ENCODE measurements at regions not wholly inside any gene's neighbourhood (a gene's known extent, or its start where the extent isn't known, plus 50 kb on each side); places are given as distances from the start of the nearest gene placed in this dataset.

GRCh38 chr4:178083968-178084367 lies 641.7 kb upstream of the AGA start:
- Histone ChIP-seq H3K27ac (ENCODE audit: low read depth, low read length, poor library complexity, severe bottlenecking) (no peak overlapping the region), H3K36me3 (ENCODE audit: insufficient read depth, low read length, poor library complexity, severe bottlenecking) (no peaks in the 10 kb centered on the region), H3K4me3 (ENCODE audit: low read depth, low read length, poor library complexity, severe bottlenecking) (no peak overlapping the region), H3K27me3 (replicated peaks; ENCODE audit: insufficient read depth, low read depth, low read length, poor library complexity) (no peaks in the 10 kb centered on the region), H3K9me3 (ENCODE audit: low read depth, low read length, poor library complexity, severe bottlenecking) (no peaks in the 10 kb centered on the region), H3K4me1 (ENCODE audit: insufficient read depth, low read length, poor library complexity, severe bottlenecking) (no peaks in the 10 kb centered on the region)
- DNase-seq (ENCODE audit: low spot score), result no peak
- POLR2A ChIA-PET (ENCODE audit: low non-redundant PET), result no interaction called here
- TF ChIP-seq CTCF (conservative IDR thresholded peaks at IDR 0.05; ENCODE audit: low read depth, low read length) (no peak), EZH2 (IDR thresholded peaks at IDR 0.05; ENCODE audit: borderline replicate concordance, low read depth, low read length, poor library complexity, severe bottlenecking) (no peak)
- intact Hi-C loops (cut with micrococcal nuclease; ENCODE audit: unreplicated experiment), result no loop called here
- CTCF ChIA-PET, result no interaction called here
- BruUV-seq (replicated peaks), result no TSS peak

DNA sequence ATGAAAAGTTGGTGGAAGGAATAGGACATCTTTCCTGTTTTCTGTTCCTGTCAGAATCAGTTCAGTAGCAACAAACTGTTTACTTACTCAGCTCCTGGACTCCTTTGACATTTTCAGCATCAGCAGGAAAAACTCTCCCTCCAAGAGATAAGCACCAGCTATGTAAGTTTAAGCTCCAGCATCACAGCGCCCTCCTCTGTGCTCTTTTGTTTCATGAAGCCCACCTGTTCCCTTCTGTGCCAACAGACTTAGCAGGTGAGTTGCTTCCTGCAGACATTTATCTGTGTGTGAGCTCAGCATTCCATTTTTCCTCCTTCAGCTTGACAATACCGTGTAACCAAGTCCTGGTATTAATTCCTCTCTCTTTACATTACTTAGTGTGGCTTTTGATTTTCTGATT lies 644.1 kb upstream of the AGA start:
- no TSS peak for BruUV-seq (replicated peaks)
- H3K4me3 ChIP-seq (ENCODE audit: low read depth, low read length, poor library complexity, severe bottlenecking), result no peak overlapping the region
- H3K27me3 ChIP-seq (replicated peaks; ENCODE audit: insufficient read depth, low read depth, low read length, poor library complexity), result no peaks in the 10 kb centered on the region
- CTCF ChIA-PET, result no interaction called here
- intact Hi-C loops (cut with micrococcal nuclease; ENCODE audit: unreplicated experiment), result no loop called here
- H3K27ac ChIP-seq (ENCODE audit: low read depth, low read length, poor library complexity, severe bottlenecking), result no peak overlapping the region
- POLR2A ChIA-PET (ENCODE audit: low non-redundant PET), result no interaction called here
- no peak for DNase-seq (ENCODE audit: low spot score)
- TF ChIP-seq EZH2 (IDR thresholded peaks at IDR 0.05; ENCODE audit: borderline replicate concordance, low read depth, low read length, poor library complexity, severe bottlenecking) (no peak), CTCF (conservative IDR thresholded peaks at IDR 0.05; ENCODE audit: low read depth, low read length) (no peak)
- no peaks in the 10 kb centered on the region for H3K36me3 ChIP-seq (ENCODE audit: insufficient read depth, low read length, poor library complexity, severe bottlenecking)
- no peaks in the 10 kb centered on the region for H3K9me3 ChIP-seq (ENCODE audit: low read depth, low read length, poor library complexity, severe bottlenecking)
- H3K4me1 ChIP-seq (ENCODE audit: insufficient read depth, low read length, poor library complexity, severe bottlenecking), result no peaks in the 10 kb centered on the region

GRCh38 chr4:178090640-178091411 lies 648.6 kb upstream of the AGA start:
- ChIA-PET CTCF (no interaction called here), POLR2A (ENCODE audit: low non-redundant PET) (no interaction called here)
- TF ChIP-seq CTCF (conservative IDR thresholded peaks at IDR 0.05; ENCODE audit: low read depth, low read length) (no peak), EZH2 (IDR thresholded peaks at IDR 0.05; ENCODE audit: borderline replicate concordance, low read depth, low read length, poor library complexity, severe bottlenecking) (no peak)
- H3K4me3 ChIP-seq (ENCODE audit: low read depth, low read length, poor library complexity, severe bottlenecking), result no peak overlapping the region
- no peaks in the 10 kb centered on the region for H3K4me1 ChIP-seq (ENCODE audit: insufficient read depth, low read length, poor library complexity, severe bottlenecking)
- no peak for DNase-seq (ENCODE audit: low spot score)
- no peaks in the 10 kb centered on the region for H3K36me3 ChIP-seq (ENCODE audit: insufficient read depth, low read length, poor library complexity, severe bottlenecking)
- intact Hi-C loops (cut with micrococcal nuclease; ENCODE audit: unreplicated experiment), result no loop called here
- no peak overlapping the region for H3K27ac ChIP-seq (ENCODE audit: low read depth, low read length, poor library complexity, severe bottlenecking)
- BruUV-seq (replicated peaks), result no TSS peak
- H3K9me3 ChIP-seq (ENCODE audit: low read depth, low read length, poor library complexity, severe bottlenecking), result no peaks in the 10 kb centered on the region
- H3K27me3 ChIP-seq (replicated peaks; ENCODE audit: insufficient read depth, low read depth, low read length, poor library complexity), result no peaks in the 10 kb centered on the region
